Prostate gland (tissue), 2 donors: ENCODE measurements at regions not wholly inside any gene's neighbourhood (a gene's known extent, or its start where the extent isn't known, plus 50 kb on each side); places are given as distances from the start of the nearest gene placed in this dataset.
A peak's percentile ranks its signal among the peaks of the same experiment; 100 is the strongest.

Experiments
- DNase-seq: peaks from one replicate; pipeline ENCODE4 v3.0.0-alpha.2; 2019; ENCODE audit warnings: low spot score
- H3K27ac ChIP-seq, 2 donors: fragments of 200-600 bp; sonication (generic); 2 replicates each; pipeline ENCODE4 v1.5.1; 2017 to 2019
- H3K27me3 ChIP-seq: fragments of 200-600 bp; sonication (generic); replicated peaks from 2 replicates; pipeline ENCODE4 v1.5.1; 2019; ENCODE audit not compliant: insufficient read depth
- H3K36me3 ChIP-seq, 2 donors: fragments of 200-600 bp; sonication (generic); 1 replicate in 1 of 2; 2 replicates in 1 of 2; pipeline versions ENCODE4 v1.5.1 to v1.8.1; 2017 to 2019
- H3K4me1 ChIP-seq: fragments of 200-600 bp; sonication (generic); replicated peaks from 2 replicates; pipeline ENCODE4 v1.5.1; 2019
- H3K4me3 ChIP-seq, 2 donors: fragments of 200-600 bp; sonication (generic); 2 replicates each; pipeline ENCODE4 v1.5.1; 2017 to 2019
- H3K9me3 ChIP-seq: fragments of 200-600 bp; sonication (generic); 2 replicates; pipeline ENCODE4 v1.5.1; 2017
- CTCF ChIP-seq, 4 experiments: fragments of 200-600 bp in 2 of 4; fragments of 450-650 bp in 2 of 4; sonication (generic) in 2 of 4; IDR thresholded peaks; 1 replicate in 3 of 4; 2 replicates in 1 of 4; pipeline ENCODE4 v1.5.1; 2016 to 2019; ENCODE audit warnings: antibody characterized with exemption in 4 of 4, mild to moderate bottlenecking in 2 of 4, moderate library complexity in 2 of 4
- POLR2A ChIP-seq: fragments of 450-650 bp; IDR thresholded peaks from one replicate; pipeline ENCODE4 v1.6.1; 2016; ENCODE audit warnings: antibody characterized with exemption, mild to moderate bottlenecking
- POLR2AphosphoS5 ChIP-seq: sonication (generic); formaldehyde crosslinking; IDR thresholded peaks from one replicate; pipeline ENCODE4 v1.6.1; 2017; ENCODE audit warnings: antibody characterized with exemption
- WGBS: methylation state at CpG from one replicate; pipeline ENCODE4 v1.1.5; 2018; 5-methylcytosine and 5-hydroxymethylcytosine counted together
- intact Hi-C: fragments of 100-400 bp; cut with DNase I; formaldehyde crosslinking; loops from one replicate; pipeline ENCODE4 v1.14.2; 2022
- small RNA-seq, 2 donors: library from RNA; depleted of rRNA; stranded (forward); fragments of <200 nt; gene quantifications; one replicate each; pipeline ENCODE3, GENCODE V24; 2016

- intact Hi-C loops, result no loop called here
- Histone ChIP-seq H3K4me3 (no peak overlapping the region), H3K27ac (peak overlapping the region in 1 of 2 donors; percentile 14), H3K9me3 (no peaks in the 10 kb centered on the region), H3K4me1 (no peaks in the 10 kb centered on the region), H3K36me3 (no peaks in the 10 kb centered on the region), H3K27me3 (no peaks in the 10 kb centered on the region)
- 94% methylated on average over 3 of the region's 3 CpGs for WGBS
- DNase-seq, result no peak
- no peak for TF ChIP-seq POLR2A
These were observed 163.2 kb downstream of the ARRDC3 start for GRCh38 chr5:91219803-91220371.

- Histone ChIP-seq H3K9me3 (no peaks in the 10 kb centered on the region), H3K27ac (peak overlapping the region; percentile 14 to 36), H3K4me3 (no peak overlapping the region), H3K36me3 (no peaks in the 10 kb centered on the region), H3K4me1 (no peaks in the 10 kb centered on the region), H3K27me3 (no peaks in the 10 kb centered on the region)
- TF ChIP-seq POLR2AphosphoS5 (peak; percentile 72), CTCF (IDR thresholded peaks at IDR 0.05) (no peak), POLR2A (no peak)
- peak; percentile 62 for DNase-seq
- WGBS, result 42% methylated on average over 5 of the region's 5 CpGs
- intact Hi-C loops, result no loop called here
These were observed 163.9 kb downstream of the ARRDC3 start for GRCh38 chr5:91219091-91219802.

- H3K9me3 ChIP-seq, result no peaks in the 10 kb centered on the region
- no peaks in the 10 kb centered on the region for H3K4me1 ChIP-seq
- WGBS, result 100% methylated on average over 1 of the region's 1 CpG
- H3K27me3 ChIP-seq, result no peaks in the 10 kb centered on the region
- H3K27ac ChIP-seq, result no peak overlapping the region
- TF ChIP-seq CTCF (IDR thresholded peaks at IDR 0.05) (no peak), POLR2AphosphoS5 (no peak), POLR2A (no peak)
- no peak overlapping the region for H3K4me3 ChIP-seq
- H3K36me3 ChIP-seq, result no peaks in the 10 kb centered on the region
- no peak for DNase-seq
- intact Hi-C loops, result no loop called here
These were observed 165.3 kb downstream of the ARRDC3 start for GRCh38 chr5:91217859-91218258.

- Histone ChIP-seq H3K4me1 (no peaks in the 10 kb centered on the region), H3K4me3 (no peak overlapping the region), H3K27ac (no peak overlapping the region), H3K9me3 (no peaks in the 10 kb centered on the region), H3K27me3 (no peaks in the 10 kb centered on the region), H3K36me3 (no peaks in the 10 kb centered on the region)
- 91% methylated on average over 4 of the region's 4 CpGs for WGBS
- no peak for TF ChIP-seq POLR2A
- no peak for TF ChIP-seq POLR2AphosphoS5
- no peak for TF ChIP-seq CTCF (IDR thresholded peaks at IDR 0.05)
- intact Hi-C loops, result no loop called here
- no peak for DNase-seq
These were observed 168.5 kb downstream of the ARRDC3 start for GRCh38 chr5:91214571-91214970.

Small RNA genes in the stretch of these regions (small RNA-seq; reads per million reads assigned to genes)
- gene RF00017 (0 reads per million in 2 donors), gene RNU4-90P (0 reads per million in 2 donors)
